ENCODE measurements at regions not wholly inside any gene's neighbourhood (a gene's known extent, or its start where the extent isn't known, plus 50 kb on each side); places are given as distances from the start of the nearest gene placed in this dataset.

DNA sequence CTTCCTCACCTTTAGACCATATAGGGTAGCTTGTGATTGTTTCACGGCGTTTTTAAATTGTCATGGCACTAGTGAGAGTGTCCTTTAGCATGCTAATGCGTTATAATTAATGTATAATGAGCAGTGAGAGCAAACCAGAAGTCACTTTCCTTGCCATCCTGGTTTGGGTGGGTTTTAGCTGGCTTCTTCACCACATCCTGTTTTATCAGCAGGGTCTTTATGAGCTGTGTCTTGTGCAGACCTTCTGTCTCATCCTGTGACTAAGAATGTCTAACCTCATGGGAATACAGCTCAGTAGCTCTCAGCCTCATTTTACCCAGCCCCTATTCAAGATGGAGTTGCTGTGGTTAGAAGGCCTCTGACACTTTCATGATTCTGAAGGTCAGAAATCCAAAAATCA, 370.9 kb upstream of the RBFOX1 start:
- WGBS, 2 experiments (ENCODE audit: extremely low coverage in 2 of 2, insufficient read length in 1 of 2): no CpG with 5 or more reads among the region's 3 CpGs
- CTCF ChIA-PET: no interaction called here

More for the DNA sequence above, 370.9 kb upstream of the RBFOX1 start:
- Histone ChIP-seq H3K9me1 (ENCODE audit: insufficient read depth, low read length) (no peaks in the 10 kb centered on the region), H3K36me3 (ENCODE audit: control insufficient read depth, insufficient read depth, low read length) (no peaks in the 10 kb centered on the region), H4K8ac (ENCODE audit: low read depth in 2 of 2, low read length in 2 of 2) (no peak overlapping the region), H3K27ac (ENCODE audit: insufficient read depth, low read length) (no peak overlapping the region), H3K9me3 (ENCODE audit: control insufficient read depth, insufficient read depth, low read length) (peaks cover 25% of the 10 kb centered on the region), H3K27me3 (ENCODE audit: control insufficient read depth, insufficient read depth, low read length) (no peaks in the 10 kb centered on the region), H3K9ac (ENCODE audit: low read depth, low read length) (no peak overlapping the region), H3K56ac (ENCODE audit: extremely low read depth, insufficient read depth, low read length) (no peak overlapping the region), H3K14ac (replicated peaks; ENCODE audit: low read depth, low read length) (no peak overlapping the region), H4K20me1 (ENCODE audit: insufficient read depth, low read length) (no peaks in the 10 kb centered on the region), H3K4me2 (ENCODE audit: low read depth, low read length) (no peak overlapping the region), H4K91ac (ENCODE audit: insufficient read depth, low read depth, low read length) (no peak overlapping the region), H4K5ac (ENCODE audit: low read depth, low read length) (no peak overlapping the region), H2AFZ (replicated peaks; ENCODE audit: low read length, poor library complexity) (no peak overlapping the region), H2BK5ac (ENCODE audit: low read depth, low read length, poor library complexity, severe bottlenecking) (no peak overlapping the region), H3K23ac (ENCODE audit: low read depth, low read length) (no peak overlapping the region), H2AK5ac (ENCODE audit: low read depth, low read length) (no peak overlapping the region), H3K4ac (ENCODE audit: low read depth, low read length) (no peak overlapping the region), H3K4me1 (ENCODE audit: control insufficient read depth, insufficient read depth, low read length) (no peaks in the 10 kb centered on the region), H3K18ac (ENCODE audit: low read depth, low read length) (no peak overlapping the region), H3K4me3 (ENCODE audit: insufficient read depth, low read depth, low read length) (no peak overlapping the region), H2BK15ac (ENCODE audit: low read depth, low read length) (no peak overlapping the region), H2BK20ac (ENCODE audit: low read depth, low read length) (no peak overlapping the region), H2AK9ac (replicated peaks; ENCODE audit: low read depth, low read length, poor library complexity) (no peak overlapping the region), H2BK120ac (ENCODE audit: low read depth, low read length) (no peak overlapping the region), H3K79me1 (ENCODE audit: low read depth in 1 of 2, low read length in 2 of 2) (no peaks in the 10 kb centered on the region)
- DNase-seq (no peak), ATAC-seq (ENCODE audit: low read depth) (no peak)
- intact Hi-C loops (cut with micrococcal nuclease) (no loop called here), in situ Hi-C loops (cut with MboI; ENCODE audit: low sequenced_read_pairs) (no loop called here), dilution Hi-C loops (cut with HindIII; ENCODE audit: low sequenced_read_pairs, unreplicated experiment) (no loop called here)
- POLR2A ChIA-PET (ENCODE audit: unreplicated experiment): no interaction called here
- TF ChIP-seq RFX5 (IDR thresholded peaks at IDR 0.05; ENCODE audit: low read depth, low read length) (no peak), BHLHE40 (IDR thresholded peaks at IDR 0.05; ENCODE audit: low read depth, low read length) (no peak), MAFK (IDR thresholded peaks at IDR 0.05; ENCODE audit: low read depth, low read length) (no peak), MXI1 (IDR thresholded peaks at IDR 0.05; ENCODE audit: borderline replicate concordance, low read depth, low read length) (no peak), RCOR1 (IDR thresholded peaks at IDR 0.05; ENCODE audit: insufficient replicate concordance, low read length) (no peak), FOS (IDR thresholded peaks at IDR 0.05; ENCODE audit: low read depth, low read length) (no peak), POLR2A (IDR thresholded peaks at IDR 0.05; ENCODE audit: low read depth, low read length) (no peak), CEBPB (IDR thresholded peaks at IDR 0.05; ENCODE audit: low read depth, low read length) (no peak), NFE2L2 (IDR thresholded peaks at IDR 0.05; ENCODE audit: low read depth, low read length) (no peak), CHD1 (IDR thresholded peaks at IDR 0.05; ENCODE audit: low read depth, low read length) (no peak), SMC3 (IDR thresholded peaks at IDR 0.05; ENCODE audit: low read depth, low read length) (no peak), MAZ (IDR thresholded peaks at IDR 0.05; ENCODE audit: borderline replicate concordance, low read depth, low read length) (no peak), RAD21 (IDR thresholded peaks at IDR 0.05; ENCODE audit: low read length) (no peak)
- TF ChIP-seq, protein P1, sequence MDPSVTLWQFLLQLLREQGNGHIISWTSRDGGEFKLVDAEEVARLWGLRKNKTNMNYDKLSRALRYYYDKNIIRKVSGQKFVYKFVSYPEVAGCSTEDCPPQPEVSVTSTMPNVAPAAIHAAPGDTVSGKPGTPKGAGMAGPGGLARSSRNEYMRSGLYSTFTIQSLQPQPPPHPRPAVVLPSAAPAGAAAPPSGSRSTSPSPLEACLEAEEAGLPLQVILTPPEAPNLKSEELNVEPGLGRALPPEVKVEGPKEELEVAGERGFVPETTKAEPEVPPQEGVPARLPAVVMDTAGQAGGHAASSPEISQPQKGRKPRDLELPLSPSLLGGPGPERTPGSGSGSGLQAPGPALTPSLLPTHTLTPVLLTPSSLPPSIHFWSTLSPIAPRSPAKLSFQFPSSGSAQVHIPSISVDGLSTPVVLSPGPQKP (IDR thresholded peaks at IDR 0.05; ENCODE audit: borderline replicate concordance, low read depth, low read length): no peak
- TF ChIP-seq, protein P2, sequence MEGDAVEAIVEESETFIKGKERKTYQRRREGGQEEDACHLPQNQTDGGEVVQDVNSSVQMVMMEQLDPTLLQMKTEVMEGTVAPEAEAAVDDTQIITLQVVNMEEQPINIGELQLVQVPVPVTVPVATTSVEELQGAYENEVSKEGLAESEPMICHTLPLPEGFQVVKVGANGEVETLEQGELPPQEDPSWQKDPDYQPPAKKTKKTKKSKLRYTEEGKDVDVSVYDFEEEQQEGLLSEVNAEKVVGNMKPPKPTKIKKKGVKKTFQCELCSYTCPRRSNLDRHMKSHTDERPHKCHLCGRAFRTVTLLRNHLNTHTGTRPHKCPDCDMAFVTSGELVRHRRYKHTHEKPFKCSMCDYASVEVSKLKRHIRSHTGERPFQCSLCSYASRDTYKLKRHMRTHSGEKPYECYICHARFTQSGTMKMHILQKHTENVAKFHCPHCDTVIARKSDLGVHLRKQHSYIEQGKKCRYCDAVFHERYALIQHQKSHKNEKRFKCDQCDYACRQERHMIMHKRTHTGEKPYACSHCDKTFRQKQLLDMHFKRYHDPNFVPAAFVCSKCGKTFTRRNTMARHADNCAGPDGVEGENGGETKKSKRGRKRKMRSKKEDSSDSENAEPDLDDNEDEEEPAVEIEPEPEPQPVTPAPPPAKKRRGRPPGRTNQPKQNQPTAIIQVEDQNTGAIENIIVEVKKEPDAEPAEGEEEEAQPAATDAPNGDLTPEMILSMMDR (conservative IDR thresholded peaks at IDR 0.05; ENCODE audit: low read depth, low read length): no peak
- TF ChIP-seq, protein P3, sequence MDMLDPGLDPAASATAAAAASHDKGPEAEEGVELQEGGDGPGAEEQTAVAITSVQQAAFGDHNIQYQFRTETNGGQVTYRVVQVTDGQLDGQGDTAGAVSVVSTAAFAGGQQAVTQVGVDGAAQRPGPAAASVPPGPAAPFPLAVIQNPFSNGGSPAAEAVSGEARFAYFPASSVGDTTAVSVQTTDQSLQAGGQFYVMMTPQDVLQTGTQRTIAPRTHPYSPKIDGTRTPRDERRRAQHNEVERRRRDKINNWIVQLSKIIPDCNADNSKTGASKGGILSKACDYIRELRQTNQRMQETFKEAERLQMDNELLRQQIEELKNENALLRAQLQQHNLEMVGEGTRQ (IDR thresholded peaks at IDR 0.05; ENCODE audit: low read depth, low read length): no peak
- no TSS peak for BruUV-seq (replicated peaks)
